COR-L47 (cell line): ENCODE measurements at regions not wholly inside any gene's neighbourhood (a gene's known extent, or its start where the extent isn't known, plus 50 kb on each side); places are given as distances from the start of the nearest gene placed in this dataset.

ENCODE experiments used
- DNase-seq: peaks from one replicate; lab custom pipeline; 2025; lab: John Stamatoyannopoulos, UW

DNA sequence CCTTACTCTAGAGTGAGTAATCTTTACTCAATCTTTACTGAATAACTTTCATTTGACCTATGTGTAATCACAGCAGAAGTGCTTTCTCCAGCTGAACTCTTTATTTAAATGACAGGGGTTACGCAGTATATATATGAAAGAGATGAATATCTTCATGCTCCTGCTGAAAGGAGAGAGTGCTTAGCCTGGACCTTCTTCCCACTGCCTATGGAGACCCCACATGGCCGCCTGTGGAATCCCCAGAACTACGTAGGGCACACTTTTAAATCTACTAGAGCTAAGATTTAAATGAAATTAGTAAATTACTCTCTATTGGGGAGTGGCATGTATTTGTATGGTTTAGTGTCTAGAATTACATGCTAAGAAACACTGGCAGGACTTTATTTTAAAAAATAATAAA is 391.2 kb downstream of the ANKRD50 start:
- DNase-seq = peak; percentile 6

DNA sequence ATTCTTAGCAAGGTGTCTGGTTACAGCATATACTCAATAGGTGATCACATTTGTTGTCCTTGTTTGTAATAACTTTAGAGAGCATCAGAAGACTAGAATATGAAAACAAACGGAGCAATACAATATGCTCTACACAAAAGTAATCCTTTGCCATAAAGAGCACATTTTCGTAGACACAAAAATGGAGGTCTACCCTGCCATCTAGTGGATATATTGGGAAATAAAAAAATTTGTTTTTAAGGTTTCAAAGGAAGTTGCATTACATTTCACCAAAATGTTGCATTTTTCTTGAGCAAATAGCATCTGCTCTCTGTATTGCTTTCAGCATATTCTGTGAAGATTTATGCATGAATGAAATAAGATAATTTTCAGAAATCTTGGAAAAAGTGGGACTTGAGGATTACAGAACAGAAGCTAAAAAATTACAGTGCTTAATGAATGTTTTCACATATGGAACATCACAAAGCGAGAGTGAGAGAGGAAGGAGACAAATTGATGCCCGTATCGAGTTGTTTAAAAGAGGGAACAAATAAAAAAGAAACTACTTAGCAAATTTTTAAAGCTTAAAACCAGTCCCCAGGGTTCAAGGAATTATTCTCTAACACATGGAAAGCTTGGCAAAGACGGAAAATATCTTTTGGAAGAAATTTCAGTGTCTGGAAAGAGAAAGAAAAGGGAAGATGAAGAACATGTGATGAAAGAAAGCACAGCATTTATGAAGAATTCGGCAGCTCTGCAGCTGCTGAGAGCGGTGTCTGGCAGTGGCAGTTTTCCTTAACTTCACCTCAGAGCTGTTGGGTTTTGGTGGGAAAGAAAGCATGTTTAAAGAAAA is 390.1 kb downstream of the ANKRD50 start:
- DNase-seq = peak; percentile 36

DNA sequence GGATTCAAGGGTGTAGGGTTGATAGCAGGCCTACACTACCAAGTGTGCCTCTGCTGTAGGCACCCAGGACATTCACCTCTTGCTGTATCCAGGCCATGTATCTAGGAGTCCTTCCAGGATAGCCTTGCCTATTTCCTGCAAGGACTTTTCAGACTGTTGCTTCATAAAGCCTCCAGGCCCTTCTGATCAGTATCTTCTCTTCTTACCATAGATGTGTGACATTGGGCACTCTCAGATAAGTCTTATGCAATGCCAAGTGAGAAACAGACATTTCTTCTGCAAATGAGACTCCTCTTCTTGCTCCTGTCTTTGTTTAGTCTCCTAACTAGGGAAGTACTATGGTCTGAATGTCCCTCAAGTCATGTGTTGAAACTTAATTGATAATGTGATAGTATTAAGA is 386.8 kb downstream of the ANKRD50 start:
- DNase-seq = no peak

DNA sequence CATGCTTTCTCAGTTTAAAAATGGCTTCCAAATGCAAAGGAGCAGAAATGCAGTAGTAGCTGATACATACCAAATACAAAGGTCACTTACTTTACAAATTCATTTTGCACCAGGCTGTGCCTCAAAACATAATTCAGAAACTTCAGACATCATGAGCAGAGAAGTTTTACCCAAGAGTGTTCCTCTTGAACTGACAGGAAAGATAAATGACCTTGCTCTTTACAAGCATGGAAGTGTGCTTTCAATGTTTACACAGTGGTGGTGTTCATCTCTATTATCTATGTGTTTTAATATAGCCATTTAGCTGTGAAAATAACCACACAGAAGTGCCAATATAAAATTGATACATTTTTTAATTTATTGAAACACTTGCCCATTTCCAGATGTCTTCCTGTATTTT is 383.4 kb downstream of the ANKRD50 start:
- DNase-seq = no peak

DNA sequence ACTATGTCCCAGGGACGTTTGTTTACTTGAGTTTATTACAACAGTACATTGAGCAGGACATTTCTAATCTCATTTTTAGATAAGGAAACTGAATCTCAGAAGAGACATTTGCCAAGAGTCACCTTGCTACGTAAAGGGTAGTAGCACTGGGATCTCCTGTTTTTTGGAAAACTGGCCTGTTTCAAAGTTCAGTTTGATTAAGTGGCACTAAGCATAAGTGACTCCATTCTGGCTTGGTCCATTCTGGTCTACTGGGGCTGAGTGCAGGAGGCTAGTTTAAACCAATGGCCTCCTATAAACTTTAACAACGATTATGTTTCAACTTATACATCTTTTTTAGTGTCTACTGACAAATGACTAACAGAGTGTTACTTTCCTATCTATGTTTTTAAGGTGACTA is 382.5 kb downstream of the ANKRD50 start:
- no peak for DNase-seq

DNA sequence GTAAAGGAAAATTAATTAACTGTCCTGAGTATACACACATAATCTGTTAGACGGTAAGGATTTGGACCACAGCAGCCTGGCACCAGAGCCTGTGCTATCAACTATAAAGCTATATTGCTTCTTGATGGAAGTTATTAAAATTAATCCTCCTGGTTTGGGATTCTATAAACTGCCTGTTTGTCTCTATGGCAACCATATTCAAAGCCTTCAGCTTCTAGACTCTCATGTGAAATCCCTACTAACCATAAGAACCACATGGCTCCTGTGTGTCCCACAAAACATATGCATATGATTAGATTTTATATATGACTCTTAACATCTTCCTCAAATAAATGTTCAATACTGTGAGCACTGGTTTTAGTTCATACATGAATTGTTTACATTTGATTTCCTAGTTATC is 380.8 kb downstream of the ANKRD50 start:
- DNase-seq = no peak

DNA sequence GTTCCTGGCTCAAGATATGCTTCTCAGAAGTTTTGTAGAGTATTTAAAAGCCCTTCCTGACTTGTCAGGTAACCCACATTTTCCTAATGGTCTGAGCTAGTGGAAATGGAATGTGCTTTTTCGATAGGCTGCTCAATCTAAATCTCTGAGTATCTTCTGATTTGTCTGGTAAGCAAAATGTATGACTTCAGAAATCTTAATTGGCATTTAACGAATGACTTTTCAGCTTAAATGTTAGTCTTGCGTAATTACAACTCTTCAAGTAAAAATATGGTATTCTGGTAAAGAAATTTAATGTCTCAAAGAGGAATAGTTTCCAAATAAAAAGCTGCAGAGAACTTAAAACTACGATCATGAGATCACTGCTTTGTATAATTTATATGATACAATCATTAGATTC is 379.1 kb downstream of the ANKRD50 start:
- DNase-seq = no peak

DNA sequence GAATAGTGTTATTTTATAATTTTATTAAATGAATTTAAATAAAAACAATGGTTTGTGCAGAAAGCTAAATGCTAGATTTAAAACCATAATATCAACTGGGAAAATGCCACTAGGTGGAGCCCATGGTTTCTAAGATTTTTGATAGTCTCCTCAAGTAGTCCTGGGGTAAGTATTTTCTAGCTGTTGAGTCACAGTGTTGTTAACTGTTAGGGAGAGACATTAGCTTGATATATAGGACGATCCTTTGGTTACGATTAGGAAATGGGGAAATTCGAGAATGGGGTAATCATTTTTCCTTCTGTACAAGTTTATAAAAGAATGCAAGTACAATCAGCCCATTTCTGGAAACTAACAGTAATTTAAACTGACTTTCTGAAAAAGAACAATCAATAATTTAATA is 378.4 kb downstream of the ANKRD50 start:
- peak; percentile 26 for DNase-seq

DNA sequence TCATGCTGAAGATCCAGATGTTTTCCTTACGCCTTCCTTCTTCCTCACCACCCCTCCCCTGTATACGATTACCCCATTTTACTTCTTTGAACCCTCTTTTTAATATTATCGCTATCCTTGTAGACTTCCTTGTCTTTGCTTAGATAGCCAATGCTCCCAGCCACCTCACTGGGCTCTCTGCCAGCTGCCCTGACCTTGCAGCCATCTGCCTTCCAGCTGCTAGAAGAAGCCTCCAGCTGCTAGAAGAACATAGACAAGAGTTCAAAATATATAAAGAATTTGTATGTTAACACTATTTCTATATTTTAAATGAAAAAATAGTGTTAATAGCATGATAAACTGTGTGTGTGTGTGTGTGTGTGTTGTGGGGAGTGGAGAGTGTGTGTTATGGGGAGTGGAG is 374.7 kb downstream of the ANKRD50 start:
- peak; percentile 15 for DNase-seq

DNA sequence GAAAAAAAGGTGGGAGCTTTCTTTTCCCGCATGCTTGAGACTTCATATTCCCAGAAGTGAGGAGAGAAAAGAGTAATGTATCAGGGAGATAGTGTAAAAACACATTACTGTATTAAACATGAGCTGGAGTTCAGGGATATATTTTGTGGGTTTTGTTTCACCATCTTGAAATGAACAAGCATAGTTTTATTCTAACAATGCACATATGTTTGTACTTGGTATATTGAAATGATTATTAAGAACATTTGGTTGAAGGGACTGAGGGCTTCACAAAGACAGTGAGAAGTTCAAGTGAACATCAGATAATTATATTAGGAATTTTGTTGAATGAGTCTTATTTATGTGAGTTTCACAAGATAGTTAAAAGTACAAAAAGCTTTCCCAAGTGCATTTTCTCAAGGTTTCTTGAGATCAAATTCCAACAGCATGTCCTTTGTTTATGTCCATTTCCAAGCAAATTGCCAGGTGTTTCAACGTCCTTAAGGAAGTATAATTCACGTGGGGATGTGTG is 368.8 kb downstream of the ANKRD50 start:
- no peak for DNase-seq

DNA sequence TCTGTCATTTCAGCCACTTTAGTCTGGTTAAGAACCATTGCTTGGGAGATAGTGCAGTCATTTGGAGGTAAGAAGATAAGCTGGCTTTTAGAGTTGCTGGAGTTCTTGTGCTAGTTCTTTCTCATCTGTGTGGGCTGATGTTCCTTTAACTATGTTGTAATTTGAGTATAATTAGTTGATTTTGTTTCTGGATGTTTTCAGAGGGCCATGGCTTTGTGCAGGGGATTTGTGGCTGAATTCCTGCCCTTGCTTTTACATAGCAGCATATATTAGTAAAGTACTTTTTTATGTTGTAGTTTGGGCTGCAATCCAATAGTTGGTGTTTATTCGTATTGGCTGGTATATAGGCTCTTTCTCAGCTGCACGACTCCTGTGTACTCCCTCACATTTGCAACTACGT is 339.6 kb downstream of the ANKRD50 start:
- DNase-seq = no peak

DNA sequence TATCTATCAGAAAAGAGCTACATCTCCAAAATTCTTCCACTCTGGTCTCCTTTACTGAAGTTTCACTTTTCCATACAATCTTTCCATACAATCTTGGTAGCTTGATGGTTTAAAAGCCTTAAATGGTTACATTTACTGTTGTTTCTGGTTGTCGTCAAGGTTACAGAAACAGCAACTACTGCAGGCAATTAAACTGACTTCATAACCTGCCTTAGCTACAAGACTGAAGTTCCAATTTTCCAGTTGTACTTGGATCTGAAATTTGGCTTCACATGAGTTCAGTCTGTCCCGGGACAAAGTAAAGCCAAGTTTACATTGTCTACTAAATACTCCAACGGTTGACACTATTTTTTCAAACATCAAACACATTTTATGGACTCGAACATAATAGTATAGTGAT is 326.4 kb downstream of the ANKRD50 start:
- no peak for DNase-seq

DNA sequence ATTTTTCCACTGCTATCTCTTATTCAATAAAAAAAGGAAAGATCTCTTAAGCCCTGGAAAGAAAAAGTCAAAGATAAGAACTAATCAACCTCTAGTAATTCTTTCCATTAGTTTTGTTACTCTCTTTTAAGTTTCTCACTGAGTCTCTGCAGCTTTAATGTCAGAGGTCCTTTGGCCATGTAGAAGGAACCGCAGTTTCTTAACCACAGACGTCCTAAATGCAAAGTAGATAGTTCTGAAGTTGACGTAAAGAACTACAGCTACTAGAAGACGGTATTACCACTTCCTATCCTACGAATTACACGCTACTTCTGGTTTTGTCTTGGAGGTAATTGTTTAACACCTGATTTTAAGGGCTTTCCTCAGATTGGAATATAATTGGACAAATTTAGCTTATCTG is 325.9 kb downstream of the ANKRD50 start:
- DNase-seq = no peak

DNA sequence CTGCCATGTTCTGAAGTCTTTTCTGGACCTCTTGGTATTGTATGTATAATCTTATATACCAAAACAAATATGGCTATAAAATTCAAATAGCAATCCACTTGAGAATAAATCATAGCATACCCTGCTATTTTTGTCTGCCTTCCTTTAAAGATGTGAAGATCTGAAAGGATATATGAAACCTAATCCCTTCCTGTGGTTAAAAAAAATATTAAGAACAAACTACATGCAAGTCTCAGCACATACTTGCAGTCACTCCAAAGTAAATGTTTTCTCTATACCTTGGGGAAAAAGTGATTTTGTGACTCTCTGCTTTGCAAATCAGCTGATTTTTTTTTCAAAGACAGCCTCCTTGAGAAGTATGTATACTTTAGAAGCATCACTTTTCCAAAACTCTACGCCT is 322.9 kb downstream of the ANKRD50 start:
- no peak for DNase-seq

DNA sequence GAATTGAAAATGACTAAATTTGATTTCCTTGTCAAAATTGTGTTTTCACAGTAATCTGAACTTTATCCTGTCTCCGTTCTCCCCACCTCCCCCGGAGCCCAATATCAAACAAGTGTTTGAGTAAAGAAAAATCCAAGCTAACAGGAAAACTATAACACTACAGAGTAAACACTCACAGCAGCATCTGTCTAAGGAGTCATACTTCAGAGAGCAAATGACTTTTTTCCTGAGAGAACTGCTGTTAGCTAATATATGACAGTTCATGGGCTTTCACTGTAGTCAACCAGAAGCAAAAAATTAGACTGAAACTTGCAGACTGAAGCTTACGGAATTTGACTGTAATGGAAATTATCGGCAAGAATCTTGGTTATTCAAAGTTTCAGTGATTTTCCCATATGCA is 321.7 kb downstream of the ANKRD50 start:
- no peak for DNase-seq

DNA sequence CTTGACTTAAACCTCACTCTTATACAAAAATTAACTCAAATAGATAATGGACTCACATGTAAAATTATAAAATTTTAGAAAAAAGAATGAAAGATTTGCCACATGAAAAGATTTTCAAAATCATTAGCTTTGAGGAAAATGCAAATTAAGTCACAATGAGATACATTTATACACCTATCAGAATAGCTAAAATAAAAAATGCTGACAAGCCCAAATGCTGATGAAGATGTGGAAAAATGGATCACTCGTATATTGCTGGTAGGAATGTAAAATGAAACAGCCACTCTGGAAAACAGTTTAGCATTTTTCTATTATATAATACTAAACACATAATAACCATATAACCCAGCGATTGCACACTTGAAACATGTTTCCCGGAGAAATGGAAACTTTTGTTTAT is 316.2 kb downstream of the ANKRD50 start:
- no peak for DNase-seq

DNA sequence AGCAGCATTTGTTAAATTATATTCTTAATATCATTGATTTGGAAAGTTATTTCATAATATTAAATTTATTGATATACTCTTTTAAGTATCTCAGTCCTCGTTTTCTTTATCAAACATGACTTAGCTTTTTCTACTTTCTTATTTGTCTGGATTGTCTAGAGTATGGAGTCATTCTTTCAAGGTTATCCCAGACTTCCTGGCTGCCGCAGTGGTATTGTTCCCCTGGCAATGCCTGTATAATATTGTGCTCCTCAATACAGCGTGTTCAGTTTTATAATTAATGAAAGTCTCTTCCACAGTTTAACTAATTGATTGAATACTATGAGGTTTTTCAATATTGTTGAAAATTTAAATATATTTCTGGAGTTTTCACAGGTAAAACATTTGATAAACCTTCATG is 310.9 kb downstream of the ANKRD50 start:
- DNase-seq = no peak

DNA sequence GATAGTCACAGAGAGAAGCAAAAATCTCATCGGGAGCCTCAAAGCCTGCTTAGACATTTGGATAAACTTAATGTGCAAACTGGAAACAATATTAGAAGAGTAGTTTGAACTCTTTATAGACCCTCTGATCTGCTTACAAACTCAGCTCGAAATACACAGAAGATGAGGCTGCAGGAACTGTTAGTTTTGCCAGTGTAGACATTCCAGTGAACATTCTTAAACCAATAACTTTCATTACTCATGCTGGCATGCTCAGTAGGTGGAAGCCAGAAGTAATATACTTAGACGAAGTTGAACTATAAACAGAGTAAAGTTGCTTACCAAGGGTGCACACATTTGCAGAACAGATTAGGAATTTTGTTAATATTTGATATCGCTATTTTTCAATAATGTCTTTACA is 303.5 kb downstream of the ANKRD50 start:
- no peak for DNase-seq

DNA sequence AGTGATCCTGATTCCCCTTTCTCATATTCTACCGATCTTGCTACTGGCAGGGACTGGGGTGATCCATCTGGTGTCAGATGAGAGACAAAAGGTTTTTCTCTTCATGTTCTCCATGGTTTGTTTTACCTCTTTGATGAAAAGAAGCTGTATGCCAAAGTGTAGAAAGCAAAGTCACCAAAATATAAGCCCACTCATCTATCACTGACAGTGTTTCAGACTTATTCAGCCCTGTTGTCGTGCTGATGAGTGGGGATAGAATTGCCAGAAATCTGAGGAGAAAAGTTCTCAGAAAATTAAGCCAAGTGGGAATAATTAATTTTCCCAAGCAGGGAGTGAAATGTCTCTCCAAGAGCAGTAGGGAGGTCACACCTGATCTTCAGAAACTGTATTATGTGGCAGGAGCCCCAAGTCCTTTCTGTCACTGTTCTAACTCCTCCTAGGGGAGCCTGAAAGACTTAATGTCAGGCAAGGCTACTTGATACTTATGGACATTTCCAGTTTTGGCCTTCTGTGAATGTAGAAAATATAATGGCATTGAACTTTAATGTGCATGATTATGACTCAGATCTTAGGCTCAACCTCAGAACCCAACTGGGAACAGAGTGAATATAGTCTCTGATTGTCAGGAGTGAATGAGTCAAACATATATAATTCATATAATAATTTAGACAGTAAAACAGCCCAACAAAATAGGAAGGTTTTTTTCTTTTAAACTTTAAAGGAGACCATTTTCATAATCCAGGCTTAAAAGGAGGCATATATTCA is 298.1 kb downstream of the ANKRD50 start:
- DNase-seq = no peak

DNA sequence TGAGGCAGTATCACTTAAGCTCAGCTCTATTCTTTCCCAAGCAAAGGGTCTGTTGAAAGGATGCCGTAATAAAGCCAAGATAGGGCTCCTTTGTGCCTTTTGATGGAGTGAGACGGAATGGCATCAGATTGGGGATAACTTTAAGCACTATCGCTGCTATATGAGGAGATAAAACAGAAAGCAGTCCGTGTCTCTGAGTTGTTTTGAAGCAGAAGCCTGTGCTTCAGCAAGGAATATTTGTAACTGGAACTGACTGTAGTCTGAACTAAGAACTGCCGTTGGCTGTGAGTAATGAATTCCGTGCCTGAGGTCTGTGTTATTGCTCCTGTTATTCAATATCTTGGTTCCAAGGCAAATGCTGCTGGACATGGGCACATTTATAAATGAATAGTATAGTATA is 297.4 kb downstream of the ANKRD50 start:
- DNase-seq = no peak

DNA sequence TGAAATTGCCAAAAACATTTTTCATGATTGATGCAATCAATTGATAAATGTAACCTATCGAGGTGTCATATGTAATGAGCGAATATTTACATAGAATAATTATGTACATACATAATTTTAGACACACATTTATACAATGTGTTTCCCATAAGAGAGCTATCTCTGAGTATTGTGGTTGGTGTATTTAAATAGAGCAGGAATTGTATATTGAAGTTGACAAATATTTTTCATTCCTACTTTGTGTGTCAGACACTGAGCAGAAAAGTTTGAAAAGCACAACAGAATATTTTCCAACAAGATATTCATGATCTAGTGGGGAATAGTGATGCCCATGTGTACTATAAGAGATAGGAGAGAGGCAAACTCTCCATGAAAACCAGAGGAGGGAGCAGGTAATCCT is 295.2 kb downstream of the ANKRD50 start:
- no peak for DNase-seq

DNA sequence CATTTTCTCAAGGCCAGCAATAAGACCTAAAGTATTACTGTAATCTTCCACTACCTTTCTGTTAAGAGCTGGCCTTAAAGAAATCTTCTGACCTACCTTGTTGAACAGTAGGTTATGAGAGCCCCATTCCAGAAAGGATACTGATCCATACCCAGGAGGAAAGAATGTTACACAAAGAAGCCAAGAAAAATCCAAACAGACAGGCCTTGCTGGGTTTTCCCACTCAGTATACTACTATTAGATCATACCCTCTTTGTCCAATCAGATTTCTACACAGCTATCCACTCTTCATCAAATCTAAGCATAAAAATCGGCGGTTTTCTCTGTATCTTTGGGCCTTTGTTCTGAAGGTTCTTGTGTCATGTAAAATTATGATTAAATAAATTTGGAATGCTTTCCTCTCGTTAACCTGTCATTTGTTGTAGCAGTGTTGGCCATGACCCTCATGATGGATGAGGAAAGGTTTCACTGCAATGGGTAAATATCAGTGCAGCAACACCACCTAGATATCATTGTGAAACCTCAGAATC is 292.3 kb downstream of the ANKRD50 start:
- no peak for DNase-seq

DNA sequence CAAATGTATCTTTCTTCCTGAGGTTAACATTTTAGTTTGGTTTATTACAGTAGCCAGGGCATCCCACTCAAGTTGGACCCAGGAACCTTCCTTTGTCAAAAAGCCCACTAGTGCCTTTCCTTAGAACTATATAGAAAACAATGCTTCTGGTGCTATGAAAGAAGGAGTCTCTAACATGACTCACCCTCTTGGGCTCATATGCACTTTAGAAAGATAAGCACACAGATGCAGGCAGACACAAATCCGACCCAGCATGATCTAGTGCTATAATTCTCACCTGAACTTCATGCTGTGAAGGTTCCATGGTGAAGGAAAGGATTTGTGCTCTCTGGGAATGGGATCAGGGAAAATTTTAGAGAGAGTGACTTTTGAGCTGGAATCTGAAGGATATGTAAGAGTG is 289.4 kb downstream of the ANKRD50 start:
- DNase-seq = no peak
